ENCODE measurements at regions not wholly inside any gene's neighbourhood (a gene's known extent, or its start where the extent isn't known, plus 50 kb on each side); places are given as distances from the start of the nearest gene placed in this dataset.

DNA sequence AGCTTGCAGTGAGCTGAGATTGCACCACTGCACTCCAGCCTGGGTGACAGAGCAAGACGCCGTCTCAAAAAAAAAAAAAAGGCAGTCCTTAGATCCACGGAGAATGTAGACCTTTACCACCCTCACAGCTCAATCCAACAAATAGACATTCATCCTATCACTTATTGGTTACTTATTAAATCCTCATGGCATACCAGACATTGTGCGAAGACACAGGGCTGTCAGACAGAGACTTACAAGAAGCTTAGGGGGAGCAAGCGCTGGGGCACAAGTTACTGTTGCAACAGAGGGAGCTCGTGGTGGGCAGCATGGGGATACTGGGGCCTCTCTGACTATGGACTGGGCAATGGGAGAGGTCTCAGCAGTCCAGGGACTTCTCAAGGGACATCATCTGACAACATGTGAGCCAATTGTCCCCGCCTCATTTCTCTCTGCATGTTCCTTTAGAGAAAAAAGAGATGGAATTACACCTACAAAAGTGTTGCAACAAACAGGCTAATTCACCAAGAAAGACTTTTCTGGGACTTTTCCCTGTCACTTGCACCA is 82.8 kb upstream of the TNS3 start:
- Histone ChIP-seq H2AFZ (ENCODE audit: low read depth) (no peak overlapping the region), H4K20me1 (ENCODE audit: insufficient read depth) (no peaks in the 10 kb centered on the region), H3K36me3 (replicated peaks in 1 of 2; ENCODE audit: control insufficient read depth in 1 of 2, insufficient read depth in 2 of 2, low read length in 1 of 2) (no peaks in the 10 kb centered on the region), H3F3A (replicated peaks; ENCODE audit: insufficient read depth) (peaks cover 26% of the 10 kb centered on the region), H3K9ac (no peak overlapping the region), H3K27me3 (ENCODE audit: insufficient read depth) (no peaks in the 10 kb centered on the region), H3K9me2 (no peaks in the 10 kb centered on the region), H3K4me3 (ENCODE audit: low read depth in 2 of 2, low read length in 1 of 2) (no peak overlapping the region), H3K27ac (ENCODE audit: low read depth in 2 of 2, low read length in 1 of 2) (no peak overlapping the region), H3K4me2 (no peak overlapping the region), H3K4me1 (ENCODE audit: control insufficient read depth in 1 of 2, insufficient read depth in 2 of 2, low read depth in 1 of 2, low read length in 1 of 2) (peaks cover 18 to 22% of the 10 kb centered on the region in 2 experiments; a peak in 3 of 4 replicates), H3K79me2 (ENCODE audit: insufficient read depth) (no peaks in the 10 kb centered on the region), H3K9me3 (no peaks in the 10 kb centered on the region)
- TF ChIP-seq RXRA (IDR thresholded peaks at IDR 0.05; ENCODE audit: borderline replicate concordance, low read depth), result no peak
- no peak for TF ChIP-seq RCOR1 (IDR thresholded peaks at IDR 0.05; ENCODE audit: low read length)
- TF ChIP-seq SMC3 (IDR thresholded peaks at IDR 0.05; ENCODE audit: low read depth, low read length), result no peak
- TF ChIP-seq, protein P1, sequence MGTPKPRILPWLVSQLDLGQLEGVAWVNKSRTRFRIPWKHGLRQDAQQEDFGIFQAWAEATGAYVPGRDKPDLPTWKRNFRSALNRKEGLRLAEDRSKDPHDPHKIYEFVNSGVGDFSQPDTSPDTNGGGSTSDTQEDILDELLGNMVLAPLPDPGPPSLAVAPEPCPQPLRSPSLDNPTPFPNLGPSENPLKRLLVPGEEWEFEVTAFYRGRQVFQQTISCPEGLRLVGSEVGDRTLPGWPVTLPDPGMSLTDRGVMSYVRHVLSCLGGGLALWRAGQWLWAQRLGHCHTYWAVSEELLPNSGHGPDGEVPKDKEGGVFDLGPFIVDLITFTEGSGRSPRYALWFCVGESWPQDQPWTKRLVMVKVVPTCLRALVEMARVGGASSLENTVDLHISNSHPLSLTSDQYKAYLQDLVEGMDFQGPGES (IDR thresholded peaks at IDR 0.05; ENCODE audit: low read depth, low read length), result no peak
- TF ChIP-seq, protein P2, sequence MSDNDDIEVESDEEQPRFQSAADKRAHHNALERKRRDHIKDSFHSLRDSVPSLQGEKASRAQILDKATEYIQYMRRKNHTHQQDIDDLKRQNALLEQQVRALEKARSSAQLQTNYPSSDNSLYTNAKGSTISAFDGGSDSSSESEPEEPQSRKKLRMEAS (IDR thresholded peaks at IDR 0.05; ENCODE audit: low read depth), result no peak
- no peak for TF ChIP-seq NFIC (IDR thresholded peaks at IDR 0.05; ENCODE audit: borderline replicate concordance)
- no peak for TF ChIP-seq JUND (IDR thresholded peaks at IDR 0.05)
- WGBS (ENCODE audit: low lambda C conversion rate), result 82% methylated on average over 7 of the region's 7 CpGs
- ChIA-PET POLR2A (no interaction called here), CTCF (no interaction called here)
- no peak for DNase-seq

DNA sequence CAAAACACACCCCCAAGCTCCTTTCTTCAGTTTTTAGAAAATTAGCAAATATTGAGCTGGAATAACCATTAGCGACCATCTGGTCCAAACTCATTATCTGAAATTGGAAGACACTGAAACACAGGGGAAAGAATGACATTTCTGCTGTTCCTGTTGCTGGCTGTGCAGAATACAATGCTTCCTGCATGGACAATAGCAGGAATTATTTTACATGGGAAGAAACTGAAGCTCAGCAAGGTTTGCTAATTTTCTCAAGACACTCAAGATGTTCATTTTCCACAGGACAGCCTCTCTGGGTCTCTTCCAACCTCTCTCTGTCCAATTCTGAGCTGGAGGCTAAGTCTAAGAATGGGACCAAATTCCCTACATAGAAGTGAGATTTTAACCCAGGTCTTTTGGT is 81.9 kb upstream of the TNS3 start:
- 100% methylated on average over 1 of the region's 1 CpG for WGBS (ENCODE audit: low lambda C conversion rate)
- Histone ChIP-seq H3K79me2 (ENCODE audit: insufficient read depth) (no peaks in the 10 kb centered on the region), H3K9me2 (no peaks in the 10 kb centered on the region), H3F3A (replicated peaks; ENCODE audit: insufficient read depth) (peaks cover 26% of the 10 kb centered on the region), H3K4me3 (ENCODE audit: low read depth in 2 of 2, low read length in 1 of 2) (no peak overlapping the region), H2AFZ (ENCODE audit: low read depth) (no peak overlapping the region), H3K9me3 (no peaks in the 10 kb centered on the region), H3K27ac (ENCODE audit: low read depth in 2 of 2, low read length in 1 of 2) (no peak overlapping the region), H3K9ac (no peak overlapping the region), H3K4me2 (no peak overlapping the region), H3K36me3 (replicated peaks in 1 of 2; ENCODE audit: control insufficient read depth in 1 of 2, insufficient read depth in 2 of 2, low read length in 1 of 2) (no peaks in the 10 kb centered on the region), H4K20me1 (ENCODE audit: insufficient read depth) (no peaks in the 10 kb centered on the region), H3K27me3 (ENCODE audit: insufficient read depth) (no peaks in the 10 kb centered on the region), H3K4me1 (ENCODE audit: control insufficient read depth in 1 of 2, insufficient read depth in 2 of 2, low read depth in 1 of 2, low read length in 1 of 2) (peaks cover 20 to 22% of the 10 kb centered on the region in 2 experiments; a peak in 3 of 4 replicates)
- ChIA-PET POLR2A (interaction anchor here (0.6 kb wide), 1 partner anchor 19 kb away, joined by 3 read pairs; no protein-coding TSS in a partner anchor), CTCF (interaction anchor here (0.6 to 1.7 kb wide), 2 partner anchors 18 to 180 kb away, joined by 3 to 4 read pairs; no protein-coding TSS in a partner anchor)
- no peak for DNase-seq
- TF ChIP-seq, protein P3, sequence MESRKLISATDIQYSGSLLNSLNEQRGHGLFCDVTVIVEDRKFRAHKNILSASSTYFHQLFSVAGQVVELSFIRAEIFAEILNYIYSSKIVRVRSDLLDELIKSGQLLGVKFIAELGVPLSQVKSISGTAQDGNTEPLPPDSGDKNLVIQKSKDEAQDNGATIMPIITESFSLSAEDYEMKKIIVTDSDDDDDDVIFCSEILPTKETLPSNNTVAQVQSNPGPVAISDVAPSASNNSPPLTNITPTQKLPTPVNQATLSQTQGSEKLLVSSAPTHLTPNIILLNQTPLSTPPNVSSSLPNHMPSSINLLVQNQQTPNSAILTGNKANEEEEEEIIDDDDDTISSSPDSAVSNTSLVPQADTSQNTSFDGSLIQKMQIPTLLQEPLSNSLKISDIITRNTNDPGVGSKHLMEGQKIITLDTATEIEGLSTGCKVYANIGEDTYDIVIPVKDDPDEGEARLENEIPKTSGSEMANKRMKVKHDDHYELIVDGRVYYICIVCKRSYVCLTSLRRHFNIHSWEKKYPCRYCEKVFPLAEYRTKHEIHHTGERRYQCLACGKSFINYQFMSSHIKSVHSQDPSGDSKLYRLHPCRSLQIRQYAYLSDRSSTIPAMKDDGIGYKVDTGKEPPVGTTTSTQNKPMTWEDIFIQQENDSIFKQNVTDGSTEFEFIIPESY (IDR thresholded peaks at IDR 0.05; ENCODE audit: borderline replicate concordance, low read depth), result no peak
- no peak for TF ChIP-seq TAF1 (IDR thresholded peaks at IDR 0.05; ENCODE audit: borderline replicate concordance, low read depth, low read length)
- TF ChIP-seq EP300 (IDR thresholded peaks at IDR 0.05; ENCODE audit: borderline replicate concordance in 1 of 2, low read depth in 1 of 2, low read length in 1 of 2), result no peak
- TF ChIP-seq, protein P4, sequence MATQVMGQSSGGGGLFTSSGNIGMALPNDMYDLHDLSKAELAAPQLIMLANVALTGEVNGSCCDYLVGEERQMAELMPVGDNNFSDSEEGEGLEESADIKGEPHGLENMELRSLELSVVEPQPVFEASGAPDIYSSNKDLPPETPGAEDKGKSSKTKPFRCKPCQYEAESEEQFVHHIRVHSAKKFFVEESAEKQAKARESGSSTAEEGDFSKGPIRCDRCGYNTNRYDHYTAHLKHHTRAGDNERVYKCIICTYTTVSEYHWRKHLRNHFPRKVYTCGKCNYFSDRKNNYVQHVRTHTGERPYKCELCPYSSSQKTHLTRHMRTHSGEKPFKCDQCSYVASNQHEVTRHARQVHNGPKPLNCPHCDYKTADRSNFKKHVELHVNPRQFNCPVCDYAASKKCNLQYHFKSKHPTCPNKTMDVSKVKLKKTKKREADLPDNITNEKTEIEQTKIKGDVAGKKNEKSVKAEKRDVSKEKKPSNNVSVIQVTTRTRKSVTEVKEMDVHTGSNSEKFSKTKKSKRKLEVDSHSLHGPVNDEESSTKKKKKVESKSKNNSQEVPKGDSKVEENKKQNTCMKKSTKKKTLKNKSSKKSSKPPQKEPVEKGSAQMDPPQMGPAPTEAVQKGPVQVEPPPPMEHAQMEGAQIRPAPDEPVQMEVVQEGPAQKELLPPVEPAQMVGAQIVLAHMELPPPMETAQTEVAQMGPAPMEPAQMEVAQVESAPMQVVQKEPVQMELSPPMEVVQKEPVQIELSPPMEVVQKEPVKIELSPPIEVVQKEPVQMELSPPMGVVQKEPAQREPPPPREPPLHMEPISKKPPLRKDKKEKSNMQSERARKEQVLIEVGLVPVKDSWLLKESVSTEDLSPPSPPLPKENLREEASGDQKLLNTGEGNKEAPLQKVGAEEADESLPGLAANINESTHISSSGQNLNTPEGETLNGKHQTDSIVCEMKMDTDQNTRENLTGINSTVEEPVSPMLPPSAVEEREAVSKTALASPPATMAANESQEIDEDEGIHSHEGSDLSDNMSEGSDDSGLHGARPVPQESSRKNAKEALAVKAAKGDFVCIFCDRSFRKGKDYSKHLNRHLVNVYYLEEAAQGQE (IDR thresholded peaks at IDR 0.05; ENCODE audit: low read depth, low read length), result no peak
- TF ChIP-seq, protein P5, sequence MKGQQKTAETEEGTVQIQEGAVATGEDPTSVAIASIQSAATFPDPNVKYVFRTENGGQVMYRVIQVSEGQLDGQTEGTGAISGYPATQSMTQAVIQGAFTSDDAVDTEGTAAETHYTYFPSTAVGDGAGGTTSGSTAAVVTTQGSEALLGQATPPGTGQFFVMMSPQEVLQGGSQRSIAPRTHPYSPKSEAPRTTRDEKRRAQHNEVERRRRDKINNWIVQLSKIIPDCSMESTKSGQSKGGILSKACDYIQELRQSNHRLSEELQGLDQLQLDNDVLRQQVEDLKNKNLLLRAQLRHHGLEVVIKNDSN (IDR thresholded peaks at IDR 0.05; ENCODE audit: borderline replicate concordance, low read depth), result no peak
- TF ChIP-seq, protein P6, sequence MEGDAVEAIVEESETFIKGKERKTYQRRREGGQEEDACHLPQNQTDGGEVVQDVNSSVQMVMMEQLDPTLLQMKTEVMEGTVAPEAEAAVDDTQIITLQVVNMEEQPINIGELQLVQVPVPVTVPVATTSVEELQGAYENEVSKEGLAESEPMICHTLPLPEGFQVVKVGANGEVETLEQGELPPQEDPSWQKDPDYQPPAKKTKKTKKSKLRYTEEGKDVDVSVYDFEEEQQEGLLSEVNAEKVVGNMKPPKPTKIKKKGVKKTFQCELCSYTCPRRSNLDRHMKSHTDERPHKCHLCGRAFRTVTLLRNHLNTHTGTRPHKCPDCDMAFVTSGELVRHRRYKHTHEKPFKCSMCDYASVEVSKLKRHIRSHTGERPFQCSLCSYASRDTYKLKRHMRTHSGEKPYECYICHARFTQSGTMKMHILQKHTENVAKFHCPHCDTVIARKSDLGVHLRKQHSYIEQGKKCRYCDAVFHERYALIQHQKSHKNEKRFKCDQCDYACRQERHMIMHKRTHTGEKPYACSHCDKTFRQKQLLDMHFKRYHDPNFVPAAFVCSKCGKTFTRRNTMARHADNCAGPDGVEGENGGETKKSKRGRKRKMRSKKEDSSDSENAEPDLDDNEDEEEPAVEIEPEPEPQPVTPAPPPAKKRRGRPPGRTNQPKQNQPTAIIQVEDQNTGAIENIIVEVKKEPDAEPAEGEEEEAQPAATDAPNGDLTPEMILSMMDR (IDR thresholded peaks at IDR 0.05), result no peak
- TF ChIP-seq MXI1 (IDR thresholded peaks at IDR 0.05; ENCODE audit: low read depth, low read length), result no peak
- TF ChIP-seq ELF1 (IDR thresholded peaks at IDR 0.05), result no peak
- TF ChIP-seq SMC3 (IDR thresholded peaks at IDR 0.05; ENCODE audit: low read depth, low read length), result no peak
- no peak for TF ChIP-seq MEF2A (IDR thresholded peaks at IDR 0.05; ENCODE audit: borderline replicate concordance, low read depth)
- no peak for TF ChIP-seq NRF1 (IDR thresholded peaks at IDR 0.05; ENCODE audit: low read depth, low read length)
- TF ChIP-seq RCOR1 (IDR thresholded peaks at IDR 0.05; ENCODE audit: low read length), result no peak
- TF ChIP-seq FOSL2 (IDR thresholded peaks at IDR 0.05; ENCODE audit: borderline replicate concordance, low read depth), result no peak

Data from SK-N-SH (cell line).